Upper lobe of left lung (tissue), 6 donors: ENCODE measurements at regions not wholly inside any gene's neighbourhood (a gene's known extent, or its start where the extent isn't known, plus 50 kb on each side); places are given as distances from the start of the nearest gene placed in this dataset.

Source experiments
- ATAC-seq, 2 donors: fragments of 200-7000 bp; cut with Tn5 transposase; one replicate each; pipeline ENCODE4 v1.9.1; 2022; ENCODE audit warnings: mild to moderate bottlenecking in 2 of 2, moderate library complexity in 2 of 2; ENCODE audit not compliant: low FRiP score in 2 of 2
- DNase-seq, 2 donors: peaks; one replicate each; pipeline ENCODE4 v3.0.0-alpha.2; 2019 to 2020
- H3K27ac ChIP-seq, 4 donors: fragments of 200-600 bp; sonication (generic); one replicate each; pipeline ENCODE4 v1.5.1; 2016 to 2019
- H3K27me3 ChIP-seq, 4 donors: fragments of 200-600 bp; sonication (generic); one replicate each; pipeline ENCODE4 v1.5.1; 2017 to 2019
- H3K36me3 ChIP-seq, 4 donors: fragments of 200-600 bp; sonication (generic); one replicate each; pipeline ENCODE4 v1.5.1; 2016 to 2019
- H3K4me1 ChIP-seq, 4 donors: fragments of 200-600 bp; sonication (generic); one replicate each; pipeline ENCODE4 v1.5.1; 2018 to 2019
- H3K4me3 ChIP-seq, 4 donors: fragments of 200-600 bp; sonication (generic); one replicate each; pipeline ENCODE4 v1.5.1; 2017 to 2019; ENCODE audit warnings: mild to moderate bottlenecking in 2 of 4, moderate library complexity in 1 of 4
- H3K9me3 ChIP-seq, 4 donors: fragments of 200-600 bp; sonication (generic); one replicate each; pipeline ENCODE4 v1.5.1; 2018 to 2019
- EP300 ChIP-seq, 4 donors: sonication (generic); formaldehyde crosslinking; IDR thresholded peaks; one replicate each; pipeline ENCODE4 v1.5.1; 2017; ENCODE audit warnings: antibody characterized with exemption in 4 of 4, control low read depth in 2 of 4
- POLR2A ChIP-seq, 4 donors: fragments of 450-650 bp; IDR thresholded peaks; one replicate each; pipeline ENCODE4 v1.5.1; 2016 to 2017; ENCODE audit warnings: antibody characterized with exemption in 4 of 4, mild to moderate bottlenecking in 2 of 4
- POLR2AphosphoS5 ChIP-seq, 2 donors: sonication (generic); formaldehyde crosslinking; IDR thresholded peaks; one replicate each; pipeline ENCODE4 v1.5.1; 2017; ENCODE audit warnings: antibody characterized with exemption in 2 of 2
- WGBS, 2 donors: methylation state at CpG; one replicate each; pipeline ENCODE4 v1.1.5; 2017 to 2018; 5-methylcytosine and 5-hydroxymethylcytosine counted together
- TF ChIP-seq, protein P1 (sequence below), 6 experiments: fragments of 450-650 bp in 4 of 6; fragments of 200-600 bp in 2 of 6; sonication (generic) in 2 of 6; IDR thresholded peaks; one replicate each; pipeline ENCODE4 v1.5.1; 2016 to 2019; ENCODE audit warnings: antibody characterized with exemption in 6 of 6
- donor health status: DM: no; HTN: no; CAD: no; lungs with moderate emphysema.
- donor health status: DM: no; HTN: yes; CAD: no; lungs with severe emphysema.

DNA sequence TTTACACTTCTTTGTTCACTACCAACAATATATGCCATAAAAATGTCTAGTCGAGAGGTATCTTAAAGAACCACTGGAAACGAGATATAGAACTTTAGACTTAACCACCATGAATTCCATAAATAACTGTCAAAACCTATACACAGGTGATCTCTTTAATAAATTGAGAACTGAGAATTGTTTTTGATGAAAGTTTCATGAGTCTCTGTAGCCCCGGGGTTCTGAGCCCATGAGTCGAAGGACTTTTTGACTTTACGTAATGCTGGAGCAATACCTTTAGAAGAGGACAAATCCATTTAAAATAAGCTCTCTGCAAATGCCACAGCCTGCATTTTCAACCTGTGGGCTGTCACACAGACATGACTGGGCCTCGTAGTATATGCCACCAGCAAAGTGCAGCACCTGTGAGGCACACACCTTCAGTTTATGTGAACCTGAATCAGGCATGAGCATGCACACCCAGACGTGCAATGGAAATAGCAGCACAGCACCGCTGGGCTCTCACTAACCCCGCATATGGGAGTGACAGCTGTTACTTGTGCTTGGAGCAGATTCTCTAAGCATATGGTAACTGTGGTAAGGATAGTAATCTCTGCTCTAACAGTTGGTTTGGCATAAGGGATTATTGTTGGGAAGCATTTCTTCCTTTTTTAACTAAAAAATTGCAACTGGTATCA lies 383.2 kb downstream of the SOCS6 start:
- Histone ChIP-seq H3K27me3 (no peaks in the 10 kb centered on the region), H3K4me1 (no peaks in the 10 kb centered on the region), H3K4me3 (no peak overlapping the region), H3K9me3 (peaks cover 0 to 6% (median 3%) of the 10 kb centered on the region in 4 donors), H3K36me3 (no peaks in the 10 kb centered on the region), H3K27ac (no peak overlapping the region)
- TF ChIP-seq, protein P1, sequence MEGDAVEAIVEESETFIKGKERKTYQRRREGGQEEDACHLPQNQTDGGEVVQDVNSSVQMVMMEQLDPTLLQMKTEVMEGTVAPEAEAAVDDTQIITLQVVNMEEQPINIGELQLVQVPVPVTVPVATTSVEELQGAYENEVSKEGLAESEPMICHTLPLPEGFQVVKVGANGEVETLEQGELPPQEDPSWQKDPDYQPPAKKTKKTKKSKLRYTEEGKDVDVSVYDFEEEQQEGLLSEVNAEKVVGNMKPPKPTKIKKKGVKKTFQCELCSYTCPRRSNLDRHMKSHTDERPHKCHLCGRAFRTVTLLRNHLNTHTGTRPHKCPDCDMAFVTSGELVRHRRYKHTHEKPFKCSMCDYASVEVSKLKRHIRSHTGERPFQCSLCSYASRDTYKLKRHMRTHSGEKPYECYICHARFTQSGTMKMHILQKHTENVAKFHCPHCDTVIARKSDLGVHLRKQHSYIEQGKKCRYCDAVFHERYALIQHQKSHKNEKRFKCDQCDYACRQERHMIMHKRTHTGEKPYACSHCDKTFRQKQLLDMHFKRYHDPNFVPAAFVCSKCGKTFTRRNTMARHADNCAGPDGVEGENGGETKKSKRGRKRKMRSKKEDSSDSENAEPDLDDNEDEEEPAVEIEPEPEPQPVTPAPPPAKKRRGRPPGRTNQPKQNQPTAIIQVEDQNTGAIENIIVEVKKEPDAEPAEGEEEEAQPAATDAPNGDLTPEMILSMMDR (IDR thresholded peaks at IDR 0.05) = no peak
- TF ChIP-seq POLR2A (IDR thresholded peaks at IDR 0.05) (no peak), POLR2AphosphoS5 (IDR thresholded peaks at IDR 0.05) (no peak)
- DNase-seq (no peak), ATAC-seq (no peak)
- WGBS, 2 donors = 82 to 87% methylated on average over 9 of the region's 9 CpGs

- no peak for ATAC-seq
- H3K9me3 ChIP-seq = peaks cover 0 to 6% (median 3%) of the 10 kb centered on the region in 4 donors
- no peak for TF ChIP-seq POLR2A (IDR thresholded peaks at IDR 0.05)
- TF ChIP-seq, protein P1 (IDR thresholded peaks at IDR 0.05) = no peak
- no peak for TF ChIP-seq EP300 (IDR thresholded peaks at IDR 0.05)
- no peak for TF ChIP-seq POLR2AphosphoS5 (IDR thresholded peaks at IDR 0.05)
- H3K4me1 ChIP-seq = no peaks in the 10 kb centered on the region
- H3K36me3 ChIP-seq = no peaks in the 10 kb centered on the region
- H3K4me3 ChIP-seq = no peak overlapping the region
- H3K27ac ChIP-seq = no peak overlapping the region
- no peak for DNase-seq
- H3K27me3 ChIP-seq = no peaks in the 10 kb centered on the region
These were observed 378.1 kb downstream of the SOCS6 start for GRCh38 chr18:70666936-70667335.

- TF ChIP-seq EP300 (IDR thresholded peaks at IDR 0.05) (no peak), POLR2AphosphoS5 (IDR thresholded peaks at IDR 0.05) (no peak), POLR2A (IDR thresholded peaks at IDR 0.05) (no peak)
- TF ChIP-seq, protein P1 (IDR thresholded peaks at IDR 0.05) = no peak
- H3K27ac ChIP-seq = no peak overlapping the region
- H3K4me1 ChIP-seq = no peaks in the 10 kb centered on the region
- ATAC-seq = no peak
- no peaks in the 10 kb centered on the region for H3K9me3 ChIP-seq
- no peak overlapping the region for H3K4me3 ChIP-seq
- WGBS, 2 donors = 40 to 51% methylated on average over 2 of the region's 2 CpGs
- no peak for DNase-seq
- no peaks in the 10 kb centered on the region for H3K27me3 ChIP-seq
- no peaks in the 10 kb centered on the region for H3K36me3 ChIP-seq
These were observed 374.3 kb downstream of the SOCS6 start for GRCh38 chr18:70663141-70663540.

DNA sequence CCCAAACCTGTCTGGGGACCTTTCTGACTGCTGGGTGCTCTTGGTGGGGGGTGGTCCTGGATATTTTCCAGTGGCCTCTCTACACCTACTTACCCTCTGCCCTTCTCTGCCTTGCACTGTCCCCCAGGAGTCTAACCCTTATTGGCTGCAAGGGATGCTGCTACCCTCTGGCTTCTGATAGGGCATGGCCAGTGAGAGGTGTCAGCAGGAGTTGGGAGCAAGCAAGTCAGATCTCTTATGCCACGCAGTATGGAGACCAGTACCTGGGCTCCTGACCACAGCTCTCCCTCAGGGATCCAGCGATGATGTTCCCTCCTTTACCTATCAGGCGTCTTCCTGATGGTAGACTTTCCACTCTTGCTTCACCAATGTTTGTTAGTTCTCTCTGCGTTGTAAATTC lies 373.7 kb downstream of the SOCS6 start:
- DNase-seq = no peak
- Histone ChIP-seq H3K4me3 (no peak overlapping the region), H3K27ac (no peak overlapping the region), H3K9me3 (no peaks in the 10 kb centered on the region), H3K36me3 (no peaks in the 10 kb centered on the region), H3K27me3 (no peaks in the 10 kb centered on the region), H3K4me1 (no peaks in the 10 kb centered on the region)
- WGBS, 2 donors = 85 to 86% methylated on average over 4 of the region's 4 CpGs
- TF ChIP-seq EP300 (IDR thresholded peaks at IDR 0.05) (no peak), POLR2A (IDR thresholded peaks at IDR 0.05) (no peak), POLR2AphosphoS5 (IDR thresholded peaks at IDR 0.05) (no peak)
- TF ChIP-seq, protein P1 (IDR thresholded peaks at IDR 0.05) = no peak
- ATAC-seq = peak in 1 of 2 donors; percentile 15
